AG08395 (cell line): ENCODE measurements at regions not wholly inside any gene's neighbourhood (a gene's known extent, or its start where the extent isn't known, plus 50 kb on each side); places are given as distances from the start of the nearest gene placed in this dataset.

Experiments used
- DNase-seq: peaks from one replicate; pipeline ENCODE4 v3.0.0; 2012; ENCODE audit warnings: mixed read lengths, low spot score

DNA sequence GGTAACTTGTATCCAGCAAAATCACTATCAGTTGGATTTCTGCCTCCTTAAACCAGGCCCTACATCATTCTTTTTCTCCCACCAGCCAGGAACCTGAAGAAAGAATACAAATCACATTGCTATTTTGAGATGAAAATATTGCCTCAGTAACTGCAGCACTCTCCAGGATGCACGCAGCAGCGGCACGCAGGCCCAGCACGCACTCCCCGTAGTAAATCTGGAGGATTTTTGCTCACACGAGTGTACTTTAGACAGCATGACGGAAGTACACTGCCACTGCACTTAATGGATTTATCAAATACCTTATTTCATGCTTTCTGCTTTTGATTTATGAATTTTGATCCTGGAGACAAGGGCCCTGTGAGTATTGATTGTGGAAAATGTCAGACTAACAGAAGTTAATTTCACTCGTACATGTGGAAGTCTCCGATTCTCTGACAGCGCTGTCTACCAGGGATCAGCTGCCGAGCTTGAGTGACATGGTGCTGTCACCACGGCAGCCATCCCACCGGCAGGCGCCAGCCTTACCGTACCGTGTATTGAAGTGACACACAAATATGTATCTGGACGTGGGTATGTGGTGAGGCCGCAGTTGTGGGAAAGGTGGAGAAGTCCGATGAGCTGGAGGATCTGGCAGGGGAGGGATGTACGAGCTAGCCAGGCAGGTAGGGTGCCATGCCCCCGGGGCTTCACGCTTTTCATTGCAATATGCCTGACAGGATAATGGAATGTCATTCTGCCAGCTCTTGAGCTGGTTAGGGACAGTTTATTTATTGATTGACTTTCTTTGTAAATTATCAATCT, 863.7 kb downstream of the GALR1 start:
- no peak for DNase-seq

DNA sequence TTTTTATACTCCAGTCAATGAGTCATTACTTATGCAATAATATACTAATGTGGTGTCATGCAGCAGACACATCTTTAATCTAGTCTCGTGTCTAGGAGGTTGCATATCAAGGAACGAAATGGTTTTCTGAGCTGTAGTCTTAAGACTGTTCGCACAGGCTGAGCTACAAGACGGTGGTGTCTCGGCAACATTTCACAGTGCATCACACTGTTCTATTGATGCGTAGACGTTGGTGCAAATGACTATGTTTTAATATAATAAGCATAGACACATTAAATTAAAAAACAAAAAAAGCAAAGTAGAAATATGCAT, 864.2 kb downstream of the GALR1 start:
- no peak for DNase-seq

- DNase-seq: no peak
These were observed 863.6 kb upstream of the SALL3 start for GRCh38 chr18:78115896-78116561.

GRCh38 chr18:78123144-78123909, 856.3 kb upstream of the SALL3 start:
- DNase-seq: no peak

- no peak for DNase-seq
These were observed 855.5 kb upstream of the SALL3 start for GRCh38 chr18:78123926-78124797.

- no peak for DNase-seq
These were observed 854.3 kb upstream of the SALL3 start for GRCh38 chr18:78125206-78125896.

- no peak for DNase-seq
These were observed 853.5 kb upstream of the SALL3 start for GRCh38 chr18:78126106-78126505.

DNA sequence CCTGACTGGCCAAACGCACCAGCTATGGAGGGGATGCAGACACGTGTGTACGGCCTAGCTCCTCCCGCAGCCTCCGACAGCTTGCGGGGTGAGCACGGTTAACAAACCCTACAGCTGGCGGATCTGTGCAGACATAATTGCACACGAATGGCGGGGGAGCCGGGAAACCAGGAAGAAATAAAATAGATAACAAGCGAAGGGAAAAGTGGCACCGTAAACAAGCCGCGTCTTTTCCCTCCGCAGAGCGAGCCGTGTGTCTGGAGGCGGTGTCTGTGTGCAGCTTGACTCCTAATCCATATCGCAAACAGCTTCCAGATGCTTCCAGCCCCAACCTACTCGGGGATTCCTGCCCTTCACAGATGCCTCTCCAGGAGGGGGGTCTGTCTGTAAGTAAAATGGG, 853.1 kb upstream of the SALL3 start:
- no peak for DNase-seq

GRCh38 chr18:78127041-78127440, 852.6 kb upstream of the SALL3 start:
- no peak for DNase-seq

DNA sequence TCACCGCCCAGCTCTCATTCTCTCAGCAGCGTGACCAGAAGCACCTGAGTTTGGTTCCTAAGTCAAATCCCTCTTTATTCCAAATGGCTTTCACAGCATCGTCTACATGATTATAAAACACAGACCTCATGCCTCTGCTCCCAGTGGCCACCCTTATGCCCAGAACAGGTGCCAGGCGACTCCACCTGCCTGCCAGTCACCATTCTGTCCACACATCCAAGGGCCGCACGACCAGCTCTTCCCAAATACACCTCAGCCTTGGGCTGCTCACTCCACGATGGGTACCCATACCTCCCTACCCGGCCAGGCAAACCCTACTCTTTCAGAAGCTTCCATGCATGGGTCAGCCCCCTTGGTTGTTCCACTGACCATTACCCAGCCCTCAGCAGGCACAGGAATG, 851.6 kb upstream of the SALL3 start:
- DNase-seq: no peak

DNA sequence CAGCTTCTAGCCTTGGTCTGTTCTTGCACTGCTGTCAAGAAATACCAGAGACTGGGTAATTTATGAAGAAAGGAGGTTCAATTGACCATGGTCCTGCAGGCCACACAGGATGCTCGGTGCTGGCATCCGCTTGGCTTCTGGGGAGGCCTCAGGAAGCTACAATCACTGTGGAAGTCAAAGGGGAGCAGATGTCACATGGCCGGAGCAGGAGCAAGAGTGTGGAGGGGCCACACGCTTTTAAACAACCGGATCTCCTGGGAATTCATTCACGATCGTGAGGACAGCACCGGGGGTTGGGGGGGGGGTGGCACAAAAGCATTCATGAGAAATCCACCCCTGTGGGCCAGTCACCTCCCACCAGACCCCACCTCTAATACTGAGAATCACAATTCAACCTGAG, 850.4 kb upstream of the SALL3 start:
- DNase-seq: no peak

DNA sequence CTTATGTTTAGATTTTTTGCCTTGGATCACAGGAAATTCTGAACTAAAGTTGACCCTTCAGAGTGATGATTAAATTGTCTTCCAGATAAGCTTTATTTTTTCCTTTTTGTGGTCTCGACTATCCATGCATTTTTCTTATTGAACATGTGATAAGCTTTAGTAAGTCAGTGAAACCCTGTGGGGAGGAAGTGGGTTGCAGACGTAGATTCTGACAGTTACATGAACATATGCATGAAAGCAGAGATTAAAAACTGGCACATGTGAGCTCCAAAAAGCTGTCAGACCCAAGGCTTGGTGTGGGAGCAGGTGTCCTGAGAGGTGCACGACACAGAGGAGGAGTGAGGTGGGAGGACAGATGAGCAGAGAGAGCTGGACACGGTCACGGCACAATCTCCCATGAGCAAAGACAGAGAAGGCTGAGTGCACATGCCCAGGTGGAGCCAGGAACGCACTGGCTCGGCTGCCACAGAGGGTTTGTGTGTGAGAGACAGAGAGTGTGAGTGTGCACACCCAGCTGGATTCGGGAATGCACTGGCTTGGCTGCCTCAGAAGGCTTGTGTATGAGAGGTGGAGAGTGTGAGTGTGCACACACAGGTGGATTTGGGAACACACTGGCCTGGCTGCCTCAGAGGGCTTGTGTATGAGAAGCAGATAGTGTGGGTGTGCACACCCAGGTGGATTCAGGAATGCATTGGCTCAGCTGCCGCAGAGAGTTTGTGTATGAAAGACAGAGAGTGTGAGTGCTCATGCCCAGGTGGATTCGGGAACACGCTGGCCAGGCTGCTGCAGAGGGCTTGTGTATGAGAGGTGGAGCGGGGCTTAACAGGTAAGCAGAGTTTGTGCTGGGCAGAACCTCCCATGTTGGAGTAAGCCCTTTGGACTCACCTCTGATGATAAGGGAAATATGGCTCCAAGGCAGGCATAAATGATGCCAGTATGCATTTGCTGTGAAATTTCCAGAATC, 849.1 kb upstream of the SALL3 start:
- no peak for DNase-seq

DNA sequence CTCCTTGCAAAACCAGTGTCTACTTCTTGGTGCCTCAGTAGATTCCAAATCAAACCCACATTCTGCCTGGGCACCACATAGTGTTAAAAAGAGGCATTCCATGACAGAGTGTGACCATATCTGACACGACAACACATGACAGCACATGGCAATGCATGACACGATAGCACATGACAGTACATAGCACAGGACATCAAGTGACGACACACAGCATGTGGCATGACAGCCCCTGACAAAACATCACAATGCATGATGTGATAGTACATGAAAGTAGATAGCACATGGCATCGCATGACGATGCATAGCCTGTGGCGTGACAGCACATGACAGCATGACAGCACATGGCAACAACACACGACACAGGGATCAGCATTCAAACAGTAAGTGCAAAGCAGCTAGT, 845.9 kb upstream of the SALL3 start:
- DNase-seq: no peak

DNA sequence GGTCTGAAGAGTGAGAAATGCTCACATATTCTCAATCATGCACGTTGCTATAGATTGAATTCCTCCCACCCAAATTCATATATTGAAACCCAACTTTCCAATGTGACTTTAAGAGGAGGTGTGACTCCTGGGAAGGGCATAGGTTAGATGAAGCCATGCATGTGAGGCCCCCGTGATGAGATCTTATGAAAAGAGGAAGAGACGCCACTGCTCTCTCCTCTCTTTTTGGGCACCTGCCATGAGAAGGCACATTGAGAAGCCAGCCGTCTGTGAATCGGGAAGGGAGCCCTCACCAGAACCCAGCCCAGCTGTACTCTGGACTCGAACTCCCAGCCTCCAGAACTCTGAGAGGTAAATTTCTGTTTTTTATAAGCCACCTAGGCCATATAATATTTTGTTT, 842.6 kb upstream of the SALL3 start:
- no peak for DNase-seq

GRCh38 chr18:78138983-78139496, 840.6 kb upstream of the SALL3 start:
- no peak for DNase-seq

DNA sequence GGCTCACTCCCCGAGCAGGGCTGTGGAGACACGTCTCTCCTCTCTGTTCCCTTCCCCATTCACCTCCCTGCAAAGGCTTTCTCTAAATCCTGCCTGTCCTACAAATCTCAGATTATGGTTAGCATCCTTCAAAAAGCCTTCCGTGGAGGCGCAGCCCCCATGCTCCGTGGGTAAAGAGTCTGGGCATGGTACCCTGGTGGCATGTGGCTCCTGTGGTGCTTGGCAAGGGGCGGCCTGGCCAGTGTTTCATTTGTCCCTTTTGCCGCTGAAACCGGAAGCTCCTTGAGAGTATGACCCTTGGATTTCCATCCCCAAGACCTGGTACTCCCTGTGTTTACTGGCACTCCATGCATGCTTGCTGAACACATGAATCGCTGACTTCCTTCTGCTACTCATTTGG, 839.3 kb upstream of the SALL3 start:
- DNase-seq: no peak

DNA sequence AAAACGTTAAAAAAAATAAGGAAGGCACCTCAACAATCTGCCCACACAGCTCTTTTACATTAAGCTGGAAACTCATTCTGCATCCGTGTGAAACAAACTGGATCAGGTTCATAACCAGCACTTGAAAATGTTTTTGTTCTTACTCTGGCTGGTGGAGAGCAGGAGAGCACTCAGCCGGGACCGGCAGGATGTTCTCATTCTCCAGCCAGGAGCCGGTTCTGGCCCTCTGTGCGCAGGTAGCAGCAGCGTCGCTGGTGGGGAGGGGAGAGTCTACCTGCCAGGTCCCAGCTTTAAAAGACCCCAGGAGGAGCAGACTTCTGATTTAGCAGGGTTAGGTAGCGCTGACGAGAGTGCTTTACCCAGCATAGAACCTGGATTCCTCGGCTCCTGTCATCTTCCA, 834.9 kb upstream of the SALL3 start:
- DNase-seq: no peak

DNA sequence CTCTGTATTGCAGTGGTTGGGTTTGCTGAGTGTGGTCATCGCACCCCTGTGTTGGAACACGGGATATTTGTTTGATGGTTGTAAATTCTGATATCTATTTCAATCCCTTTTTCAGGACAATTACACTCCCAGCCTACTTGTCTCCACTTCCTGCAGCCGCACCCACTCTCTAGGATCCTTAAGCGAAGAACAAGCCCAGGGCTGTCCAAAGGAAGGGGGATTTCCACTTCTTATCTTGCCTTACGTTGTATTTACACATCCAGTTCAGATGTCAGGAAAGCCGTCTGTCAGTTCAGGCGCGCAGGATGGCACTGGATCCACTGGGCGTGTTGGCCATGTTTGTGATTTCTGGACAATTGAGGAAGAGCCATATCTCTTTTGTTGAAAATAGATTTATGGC, 834.5 kb upstream of the SALL3 start:
- no peak for DNase-seq

DNA sequence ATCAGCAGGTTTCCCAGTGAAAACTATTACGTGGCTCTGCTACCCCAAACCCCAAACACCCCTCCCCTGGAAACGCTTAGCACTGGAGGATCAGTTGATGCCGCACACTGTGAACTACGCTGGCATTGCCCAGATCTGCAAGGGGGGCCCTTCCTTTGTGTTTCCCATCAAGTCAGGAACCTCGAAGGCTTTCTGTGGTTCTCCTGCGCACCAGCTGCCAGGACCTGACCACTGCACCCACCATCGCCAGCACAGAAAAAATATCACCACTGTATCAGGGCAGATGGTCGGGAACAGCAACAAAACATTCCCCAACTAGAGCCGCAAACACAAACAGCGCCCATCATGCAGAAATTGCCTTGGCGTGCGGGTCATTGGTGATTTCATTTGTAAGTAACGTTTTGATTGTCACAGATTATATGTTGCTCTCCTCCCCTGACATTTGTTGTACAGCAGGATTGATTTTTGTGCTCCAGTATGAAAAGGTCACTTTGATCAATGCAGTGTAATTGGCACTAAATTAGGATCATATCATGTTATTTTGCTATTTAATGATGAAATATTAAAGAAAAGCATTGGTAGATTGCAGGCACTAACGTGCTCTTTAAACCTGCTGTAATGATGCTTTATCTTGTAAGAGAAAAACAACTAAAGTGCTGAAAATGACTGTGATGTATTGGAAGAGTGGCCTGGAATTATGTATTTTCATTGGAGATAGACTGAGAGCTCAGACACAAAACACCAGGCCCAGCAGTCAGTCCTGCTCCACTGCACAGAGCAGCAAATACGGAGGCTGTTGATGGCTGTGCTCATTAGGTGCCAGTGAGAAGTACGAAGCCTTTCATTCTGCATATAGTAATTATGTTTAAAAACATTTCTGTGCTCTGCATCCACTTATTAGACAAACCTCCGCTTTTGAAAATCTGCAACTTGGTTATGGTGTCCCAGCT, 833.2 kb upstream of the SALL3 start:
- DNase-seq: no peak
